ENCODE measurements at regions not wholly inside any gene's neighbourhood (a gene's known extent, or its start where the extent isn't known, plus 50 kb on each side); places are given as distances from the start of the nearest gene placed in this dataset.
"Not testable (repeated sequence)": the region's sequence is repeated elsewhere in the genome, so short reads cannot be mapped to it uniquely, and the experiment has no call there.

GRCh38 chr3:34090379-34090778 is 291.9 kb downstream of the PDCD6IP start:
- TF ChIP-seq CTCF (IDR thresholded peaks at IDR 0.05; ENCODE audit: insufficient read depth, low read length, poor library complexity, severe bottlenecking); EZH2phosphoT487 (conservative IDR thresholded peaks at IDR 0.05; ENCODE audit: low read length): not testable (repeated sequence)
